ENCODE measurements at regions not wholly inside any gene's neighbourhood (a gene's known extent, or its start where the extent isn't known, plus 50 kb on each side); places are given as distances from the start of the nearest gene placed in this dataset.

DNA sequence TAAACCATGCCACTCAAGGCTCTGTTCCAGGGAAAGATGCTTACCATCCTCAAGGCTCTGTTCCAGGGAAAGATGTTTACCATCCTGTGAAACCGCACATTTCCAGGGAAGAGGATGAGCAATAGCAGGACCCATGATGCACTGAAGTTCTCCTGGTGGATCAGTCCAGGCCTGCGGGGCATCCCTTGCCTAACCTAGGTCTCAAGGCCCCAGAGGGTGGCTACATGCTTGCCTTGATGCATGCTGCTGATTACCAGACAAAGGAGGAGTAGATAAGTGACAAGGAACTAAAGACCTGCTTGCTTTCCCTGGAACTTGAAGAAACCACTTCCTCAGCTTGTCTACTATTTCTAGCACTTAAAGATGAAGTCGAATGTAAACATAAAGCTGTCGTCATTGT, 111.0 kb upstream of the LINC00305 start:
- H3K4me3 ChIP-seq, result no peak overlapping the region
- CTCF ChIA-PET, result no interaction called here
- no peak for ATAC-seq
- H3K4me1 ChIP-seq, result no peaks in the 10 kb centered on the region
- no peak for FAIRE-seq
- WGBS (ENCODE audit: missing lambda C conversion rate), result 6% methylated on average over 4 of the region's 4 CpGs
- no peak overlapping the region for H3K27ac ChIP-seq
- POLR2A ChIA-PET, result no interaction called here
- TF ChIP-seq HDAC2 (IDR thresholded peaks at IDR 0.05), result no peak
- TF ChIP-seq JUN (IDR thresholded peaks at IDR 0.05), result no peak
- no peak for TF ChIP-seq MYC (IDR thresholded peaks at IDR 0.05; ENCODE audit: borderline replicate concordance, low read length)
- no peak for TF ChIP-seq RARB (CRISPR knock-in tag; IDR thresholded peaks at IDR 0.05)
- TF ChIP-seq, protein P1, sequence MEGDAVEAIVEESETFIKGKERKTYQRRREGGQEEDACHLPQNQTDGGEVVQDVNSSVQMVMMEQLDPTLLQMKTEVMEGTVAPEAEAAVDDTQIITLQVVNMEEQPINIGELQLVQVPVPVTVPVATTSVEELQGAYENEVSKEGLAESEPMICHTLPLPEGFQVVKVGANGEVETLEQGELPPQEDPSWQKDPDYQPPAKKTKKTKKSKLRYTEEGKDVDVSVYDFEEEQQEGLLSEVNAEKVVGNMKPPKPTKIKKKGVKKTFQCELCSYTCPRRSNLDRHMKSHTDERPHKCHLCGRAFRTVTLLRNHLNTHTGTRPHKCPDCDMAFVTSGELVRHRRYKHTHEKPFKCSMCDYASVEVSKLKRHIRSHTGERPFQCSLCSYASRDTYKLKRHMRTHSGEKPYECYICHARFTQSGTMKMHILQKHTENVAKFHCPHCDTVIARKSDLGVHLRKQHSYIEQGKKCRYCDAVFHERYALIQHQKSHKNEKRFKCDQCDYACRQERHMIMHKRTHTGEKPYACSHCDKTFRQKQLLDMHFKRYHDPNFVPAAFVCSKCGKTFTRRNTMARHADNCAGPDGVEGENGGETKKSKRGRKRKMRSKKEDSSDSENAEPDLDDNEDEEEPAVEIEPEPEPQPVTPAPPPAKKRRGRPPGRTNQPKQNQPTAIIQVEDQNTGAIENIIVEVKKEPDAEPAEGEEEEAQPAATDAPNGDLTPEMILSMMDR (IDR thresholded peaks at IDR 0.05), result no peak
- TF ChIP-seq, protein P2, sequence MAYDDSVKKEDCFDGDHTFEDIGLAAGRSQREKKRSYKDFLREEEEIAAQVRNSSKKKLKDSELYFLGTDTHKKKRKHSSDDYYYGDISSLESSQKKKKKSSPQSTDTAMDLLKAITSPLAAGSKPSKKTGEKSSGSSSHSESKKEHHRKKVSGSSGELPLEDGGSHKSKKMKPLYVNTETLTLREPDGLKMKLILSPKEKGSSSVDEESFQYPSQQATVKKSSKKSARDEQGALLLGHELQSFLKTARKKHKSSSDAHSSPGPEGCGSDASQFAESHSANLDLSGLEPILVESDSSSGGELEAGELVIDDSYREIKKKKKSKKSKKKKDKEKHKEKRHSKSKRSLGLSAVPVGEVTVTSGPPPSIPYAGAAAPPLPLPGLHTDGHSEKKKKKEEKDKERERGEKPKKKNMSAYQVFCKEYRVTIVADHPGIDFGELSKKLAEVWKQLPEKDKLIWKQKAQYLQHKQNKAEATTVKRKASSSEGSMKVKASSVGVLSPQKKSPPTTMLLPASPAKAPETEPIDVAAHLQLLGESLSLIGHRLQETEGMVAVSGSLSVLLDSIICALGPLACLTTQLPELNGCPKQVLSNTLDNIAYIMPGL (CRISPR knock-in tag; IDR thresholded peaks at IDR 0.05; ENCODE audit: borderline replicate concordance), result no peak
- no peak for TF ChIP-seq KDM1A (IDR thresholded peaks at IDR 0.05; ENCODE audit: low read depth)
- TF ChIP-seq HOXB13 (CRISPR knock-in tag; IDR thresholded peaks at IDR 0.05; ENCODE audit: low read depth), result no peak
- TF ChIP-seq CHD2 (IDR thresholded peaks at IDR 0.05; ENCODE audit: low read length, partially characterized antibody), result no peak
- TF ChIP-seq CEBPB (IDR thresholded peaks at IDR 0.05), result no peak
- no peak for TF ChIP-seq TP53 (CRISPR knock-in tag; IDR thresholded peaks at IDR 0.05)
- no peak for TF ChIP-seq NPAS2 (CRISPR knock-in tag; IDR thresholded peaks at IDR 0.05; ENCODE audit: borderline replicate concordance)
- no peak for TF ChIP-seq SMC3 (IDR thresholded peaks at IDR 0.05)
- TF ChIP-seq, protein P3, sequence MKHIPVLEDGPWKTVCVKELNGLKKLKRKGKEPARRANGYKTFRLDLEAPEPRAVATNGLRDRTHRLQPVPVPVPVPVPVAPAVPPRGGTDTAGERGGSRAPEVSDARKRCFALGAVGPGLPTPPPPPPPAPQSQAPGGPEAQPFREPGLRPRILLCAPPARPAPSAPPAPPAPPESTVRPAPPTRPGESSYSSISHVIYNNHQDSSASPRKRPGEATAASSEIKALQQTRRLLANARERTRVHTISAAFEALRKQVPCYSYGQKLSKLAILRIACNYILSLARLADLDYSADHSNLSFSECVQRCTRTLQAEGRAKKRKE (CRISPR knock-in tag; IDR thresholded peaks at IDR 0.05; ENCODE audit: low read depth), result no peak
- no peak for TF ChIP-seq RNF2 (IDR thresholded peaks at IDR 0.05; ENCODE audit: borderline replicate concordance, low read depth)
- no peaks in the 10 kb centered on the region for H3K9me3 ChIP-seq
- DNase-seq (ENCODE audit: low read depth in 1 of 2, low spot score in 1 of 2), result no peak
- no peak overlapping the region for H3K4me2 ChIP-seq

DNA sequence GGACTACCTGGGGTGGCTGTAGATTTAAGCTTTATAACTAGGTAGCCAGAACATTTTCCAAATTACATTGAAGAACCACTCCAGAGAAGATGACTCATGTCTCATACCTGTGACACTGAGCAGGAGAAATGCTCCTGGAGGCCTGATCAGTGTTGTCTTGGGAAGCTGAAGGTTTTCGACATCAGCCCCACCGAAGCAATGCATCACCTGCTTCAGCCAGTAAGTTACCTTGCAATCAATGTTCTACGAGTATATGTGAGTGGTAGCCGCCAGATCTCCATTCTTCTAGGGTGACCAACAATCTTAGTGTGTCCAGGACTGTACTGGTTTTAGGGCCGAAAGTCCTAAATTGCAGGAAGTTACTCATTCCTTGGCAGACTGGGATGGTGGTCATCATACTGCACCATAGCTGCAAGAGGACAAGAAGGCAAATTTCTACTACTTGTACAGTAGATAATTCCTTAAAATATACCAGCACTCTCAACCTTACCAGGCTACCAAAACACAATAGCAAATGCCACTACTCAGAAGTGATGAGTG, 109.3 kb upstream of the LINC00305 start:
- TF ChIP-seq EP300 (IDR thresholded peaks at IDR 0.05) (no peak), JUN (IDR thresholded peaks at IDR 0.05) (no peak), PHF8 (IDR thresholded peaks at IDR 0.05; ENCODE audit: borderline replicate concordance, low read depth) (no peak), SREBF2 (IDR thresholded peaks at IDR 0.05) (no peak)
- TF ChIP-seq, protein P4, sequence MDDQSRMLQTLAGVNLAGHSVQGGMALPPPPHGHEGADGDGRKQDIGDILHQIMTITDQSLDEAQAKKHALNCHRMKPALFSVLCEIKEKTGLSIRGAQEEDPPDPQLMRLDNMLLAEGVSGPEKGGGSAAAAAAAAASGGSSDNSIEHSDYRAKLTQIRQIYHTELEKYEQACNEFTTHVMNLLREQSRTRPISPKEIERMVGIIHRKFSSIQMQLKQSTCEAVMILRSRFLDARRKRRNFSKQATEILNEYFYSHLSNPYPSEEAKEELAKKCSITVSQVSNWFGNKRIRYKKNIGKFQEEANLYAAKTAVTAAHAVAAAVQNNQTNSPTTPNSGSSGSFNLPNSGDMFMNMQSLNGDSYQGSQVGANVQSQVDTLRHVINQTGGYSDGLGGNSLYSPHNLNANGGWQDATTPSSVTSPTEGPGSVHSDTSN (IDR thresholded peaks at IDR 0.05), result no peak
- no peak overlapping the region for H3K27ac ChIP-seq

More for the DNA sequence above, 109.3 kb upstream of the LINC00305 start:
- Histone ChIP-seq H3K9me3 (no peaks in the 10 kb centered on the region), H3K4me2 (no peak overlapping the region), H3K4me3 (no peak overlapping the region), H3K4me1 (no peaks in the 10 kb centered on the region)
- ATAC-seq (no peak), DNase-seq (ENCODE audit: low read depth in 1 of 2, low spot score in 1 of 2) (no peak), FAIRE-seq (no peak)
- 12% methylated on average over 5 of the region's 5 CpGs for WGBS (ENCODE audit: missing lambda C conversion rate)
- POLR2A ChIA-PET, result no interaction called here
- CTCF ChIA-PET, result no interaction called here
